A673 (cell line): ENCODE measurements at regions not wholly inside any gene's neighbourhood (a gene's known extent, or its start where the extent isn't known, plus 50 kb on each side); places are given as distances from the start of the nearest gene placed in this dataset.

ENCODE experiments used
- BruUV-seq: library from RNA; stranded (reverse); fragments of 400-500 nt; replicated peaks from 2 replicates; lab custom pipeline; 2021; lab: Mats Ljungman, UMichigan
- CTCF ChIA-PET: fragments of 300-600 bp; sonication (Branson Sonifier 250); formaldehyde crosslinking; loops from one replicate; lab custom pipeline; 2022; ENCODE audit warnings: antibody characterized with exemption; lab: Charles Lee
- POLR2A ChIA-PET: fragments of 300-600 bp; sonication (Branson Sonifier 250); formaldehyde crosslinking; loops from one replicate; lab custom pipeline; 2022; ENCODE audit warnings: antibody characterized with exemption; ENCODE audit not compliant: low non-redundant PET; lab: Charles Lee
- DNase-seq: peaks from one replicate; pipeline ENCODE4 v3.0.0-alpha.2; 2015; ENCODE audit warnings: low spot score
- H3K27ac ChIP-seq: fragments of 200-600 bp; sonication (generic); 2 replicates; pipeline ENCODE4 v1.5.1; 2016; ENCODE audit warnings: mixed run types, low read depth, mild to moderate bottlenecking, mixed read lengths, antibody characterized with exemption, low read length; ENCODE audit not compliant: poor library complexity, severe bottlenecking
- H3K27me3 ChIP-seq: fragments of 200-600 bp; sonication (generic); replicated peaks from 2 replicates; pipeline ENCODE4 v1.6.1; 2017; ENCODE audit warnings: mixed run types, low read depth, mild to moderate bottlenecking, mixed read lengths, antibody characterized with exemption, low read length; ENCODE audit not compliant: insufficient read depth, poor library complexity
- H3K36me3 ChIP-seq: fragments of 200-600 bp; sonication (generic); 2 replicates; pipeline ENCODE4 v1.6.1; 2016; ENCODE audit warnings: mixed run types, mild to moderate bottlenecking, mixed read lengths, antibody characterized with exemption, low read length; ENCODE audit not compliant: insufficient read depth, poor library complexity, severe bottlenecking
- H3K4me1 ChIP-seq: fragments of 200-600 bp; sonication (generic); 2 replicates; pipeline ENCODE4 v1.6.1; 2017; ENCODE audit warnings: mixed run types, mild to moderate bottlenecking, mixed read lengths, antibody characterized with exemption, low read length; ENCODE audit not compliant: insufficient read depth, poor library complexity, severe bottlenecking
- H3K4me3 ChIP-seq: fragments of 200-600 bp; sonication (generic); 2 replicates; pipeline ENCODE4 v1.5.1; 2016; ENCODE audit warnings: low read depth, mixed run types, mild to moderate bottlenecking, mixed read lengths, low read length; ENCODE audit not compliant: poor library complexity, severe bottlenecking
- H3K9me3 ChIP-seq: fragments of 200-600 bp; sonication (generic); 2 replicates; pipeline ENCODE4 v1.6.1; 2016; ENCODE audit warnings: mixed run types, low read depth, mild to moderate bottlenecking, mixed read lengths, antibody characterized with exemption, low read length; ENCODE audit not compliant: poor library complexity, severe bottlenecking
- EZH2 ChIP-seq: fragments of 200-600 bp; sonication (generic); IDR thresholded peaks from 2 replicates; pipeline ENCODE4 v1.6.1; 2017; ENCODE audit warnings: borderline replicate concordance, low read depth, mild to moderate bottlenecking, mixed read lengths, antibody characterized with exemption, low read length; ENCODE audit not compliant: poor library complexity, severe bottlenecking
- intact Hi-C: fragments of 100-400 bp; cut with micrococcal nuclease; formaldehyde crosslinking; loops from one replicate; pipeline ENCODE4 v1.10.0; 2022; ENCODE audit not compliant: unreplicated experiment
- TF ChIP-seq, protein P1 (sequence below): fragments of 300-800, 200-600 bp; sonication (generic); conservative IDR thresholded peaks from 2 replicates; pipeline ENCODE4 v1.5.1; 2017; ENCODE audit warnings: low read depth, mild to moderate bottlenecking, antibody characterized with exemption, low read length, moderate library complexity, mixed read lengths

DNA sequence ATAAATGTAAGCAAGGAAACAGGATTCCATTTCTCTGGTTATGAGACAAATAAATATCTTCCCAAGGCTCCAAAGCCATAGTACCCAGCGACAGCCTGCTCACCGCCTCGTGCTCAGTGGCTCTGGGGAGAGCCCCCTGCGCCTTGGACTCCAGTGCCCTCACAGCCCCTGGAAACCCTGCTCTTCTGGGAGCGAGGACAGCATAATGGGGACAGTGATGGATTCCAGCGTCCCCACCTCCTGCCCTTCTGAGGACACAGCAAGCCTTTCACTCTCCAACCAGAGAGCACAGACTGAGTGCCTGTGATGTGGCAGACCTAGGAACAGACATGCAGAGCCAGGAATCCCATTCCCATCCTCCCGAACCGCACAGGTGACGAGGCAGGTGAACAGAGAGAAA lies 660.8 kb downstream of the TBC1D22A start:
- intact Hi-C loops: no loop called here
- POLR2A ChIA-PET: no interaction called here
- Histone ChIP-seq H3K4me1 (no peaks in the 10 kb centered on the region), H3K27ac (no peak overlapping the region), H3K36me3 (no peaks in the 10 kb centered on the region), H3K9me3 (no peaks in the 10 kb centered on the region), H3K4me3 (no peak overlapping the region), H3K27me3 (peaks cover 39% of the 10 kb centered on the region)
- DNase-seq: no peak
- CTCF ChIA-PET: interaction anchor here (0.7 kb wide), 1 partner anchor 261 kb away, joined by 3 read pairs; no protein-coding TSS in a partner anchor
- no peak for TF ChIP-seq EZH2
- TF ChIP-seq, protein P1, sequence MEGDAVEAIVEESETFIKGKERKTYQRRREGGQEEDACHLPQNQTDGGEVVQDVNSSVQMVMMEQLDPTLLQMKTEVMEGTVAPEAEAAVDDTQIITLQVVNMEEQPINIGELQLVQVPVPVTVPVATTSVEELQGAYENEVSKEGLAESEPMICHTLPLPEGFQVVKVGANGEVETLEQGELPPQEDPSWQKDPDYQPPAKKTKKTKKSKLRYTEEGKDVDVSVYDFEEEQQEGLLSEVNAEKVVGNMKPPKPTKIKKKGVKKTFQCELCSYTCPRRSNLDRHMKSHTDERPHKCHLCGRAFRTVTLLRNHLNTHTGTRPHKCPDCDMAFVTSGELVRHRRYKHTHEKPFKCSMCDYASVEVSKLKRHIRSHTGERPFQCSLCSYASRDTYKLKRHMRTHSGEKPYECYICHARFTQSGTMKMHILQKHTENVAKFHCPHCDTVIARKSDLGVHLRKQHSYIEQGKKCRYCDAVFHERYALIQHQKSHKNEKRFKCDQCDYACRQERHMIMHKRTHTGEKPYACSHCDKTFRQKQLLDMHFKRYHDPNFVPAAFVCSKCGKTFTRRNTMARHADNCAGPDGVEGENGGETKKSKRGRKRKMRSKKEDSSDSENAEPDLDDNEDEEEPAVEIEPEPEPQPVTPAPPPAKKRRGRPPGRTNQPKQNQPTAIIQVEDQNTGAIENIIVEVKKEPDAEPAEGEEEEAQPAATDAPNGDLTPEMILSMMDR: no peak
- BruUV-seq: no TSS peak

GRCh38 chr22:47422736-47423135 lies 660.3 kb downstream of the TBC1D22A start:
- Histone ChIP-seq H3K36me3 (no peaks in the 10 kb centered on the region), H3K27ac (no peak overlapping the region), H3K4me3 (no peak overlapping the region), H3K9me3 (no peaks in the 10 kb centered on the region), H3K4me1 (no peaks in the 10 kb centered on the region), H3K27me3 (peaks cover 34% of the 10 kb centered on the region)
- TF ChIP-seq EZH2: no peak
- TF ChIP-seq, protein P1: no peak
- BruUV-seq: no TSS peak
- CTCF ChIA-PET: interaction anchor here (0.7 kb wide), 1 partner anchor 260 kb away, joined by 3 read pairs; no protein-coding TSS in a partner anchor
- POLR2A ChIA-PET: interaction anchor here (0.7 kb wide), 1 partner anchor 156 kb away, joined by 4 read pairs; no protein-coding TSS in a partner anchor
- DNase-seq: no peak
- intact Hi-C loops: no loop called here

- ChIA-PET POLR2A (no interaction called here), CTCF (no interaction called here)
- BruUV-seq: no TSS peak
Measured at GRCh38 chr22:47421846-47422245, 659.4 kb downstream of the TBC1D22A start.

More at GRCh38 chr22:47421846-47422245, 659.4 kb downstream of the TBC1D22A start:
- no peak for TF ChIP-seq EZH2
- TF ChIP-seq, protein P1: no peak
- H3K27ac ChIP-seq: no peak overlapping the region
- H3K4me1 ChIP-seq: no peaks in the 10 kb centered on the region
- H3K27me3 ChIP-seq: peaks cover 32% of the 10 kb centered on the region
- DNase-seq: no peak
- H3K36me3 ChIP-seq: no peaks in the 10 kb centered on the region
- intact Hi-C loops: no loop called here
- no peak overlapping the region for H3K4me3 ChIP-seq
- no peaks in the 10 kb centered on the region for H3K9me3 ChIP-seq
